Iris pigment epithelial cell (primary cell): ENCODE measurements at regions not wholly inside any gene's neighbourhood (a gene's known extent, or its start where the extent isn't known, plus 50 kb on each side); places are given as distances from the start of the nearest gene placed in this dataset.

ENCODE experiments used
- DNase-seq: peaks from one replicate; pipeline ENCODE4 v3.0.0-alpha.2; 2011; ENCODE audit warnings: low read depth

DNA sequence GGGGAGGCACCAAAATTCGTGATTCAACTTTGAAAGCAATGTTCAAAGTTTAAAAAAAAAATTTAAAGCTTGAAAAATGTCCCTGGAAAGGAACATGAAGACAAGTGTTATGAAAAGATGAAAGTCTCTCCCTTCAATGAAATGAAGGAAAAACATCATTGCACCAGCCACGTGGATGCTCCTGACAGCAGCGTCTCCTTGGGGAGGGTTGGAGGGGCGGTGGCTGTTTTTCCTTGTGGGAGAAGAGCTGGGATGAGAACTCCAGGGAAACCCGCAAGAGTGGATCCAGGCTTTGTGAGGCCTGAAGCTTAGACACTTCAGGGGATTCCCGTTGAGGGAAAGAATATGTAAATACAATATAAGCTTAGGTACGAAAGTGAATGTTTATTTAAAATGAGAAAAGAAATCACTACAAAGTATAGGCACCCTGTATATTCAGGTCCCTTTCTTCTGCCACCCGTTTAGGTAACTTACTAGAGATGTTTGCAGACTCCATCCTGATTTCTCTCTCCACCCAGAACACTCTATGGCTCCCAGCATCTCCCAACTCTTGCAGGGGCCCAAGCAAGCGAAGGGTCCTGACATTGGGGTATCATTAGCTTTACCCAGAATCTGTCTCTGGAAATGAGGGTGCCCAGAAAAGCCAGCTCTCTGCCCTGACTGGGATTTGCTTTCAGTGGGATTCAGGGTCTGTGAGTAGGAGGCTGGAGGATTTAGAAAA, 63.1 kb upstream of the BAIAP2L1 start:
- DNase-seq = no peak

- no peak for DNase-seq
Measured at GRCh38 chr7:98462911-98463633, 62.2 kb upstream of the BAIAP2L1 start.

DNA sequence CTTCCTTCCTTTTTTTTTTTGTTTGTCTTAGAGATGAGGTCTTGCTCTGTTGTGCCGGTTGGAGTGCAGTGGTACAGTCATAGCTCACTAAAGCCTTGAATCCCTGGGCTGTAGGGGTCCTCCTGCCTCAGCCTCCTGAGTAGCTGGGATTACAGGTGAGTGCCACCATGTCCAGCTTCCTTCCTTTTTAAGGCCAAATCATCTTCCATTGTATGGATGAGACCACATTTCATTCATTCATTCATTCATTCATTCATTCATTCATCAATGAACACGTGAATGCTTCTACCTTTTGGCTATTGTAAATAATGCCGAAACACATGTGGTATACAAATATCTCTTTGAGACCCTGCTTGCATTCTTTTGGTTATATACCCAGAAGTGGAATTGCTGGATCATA, 60.0 kb upstream of the BAIAP2L1 start:
- DNase-seq = no peak

- DNase-seq = no peak
Measured at GRCh38 chr7:98459529-98459928, 58.6 kb upstream of the BAIAP2L1 start.

DNA sequence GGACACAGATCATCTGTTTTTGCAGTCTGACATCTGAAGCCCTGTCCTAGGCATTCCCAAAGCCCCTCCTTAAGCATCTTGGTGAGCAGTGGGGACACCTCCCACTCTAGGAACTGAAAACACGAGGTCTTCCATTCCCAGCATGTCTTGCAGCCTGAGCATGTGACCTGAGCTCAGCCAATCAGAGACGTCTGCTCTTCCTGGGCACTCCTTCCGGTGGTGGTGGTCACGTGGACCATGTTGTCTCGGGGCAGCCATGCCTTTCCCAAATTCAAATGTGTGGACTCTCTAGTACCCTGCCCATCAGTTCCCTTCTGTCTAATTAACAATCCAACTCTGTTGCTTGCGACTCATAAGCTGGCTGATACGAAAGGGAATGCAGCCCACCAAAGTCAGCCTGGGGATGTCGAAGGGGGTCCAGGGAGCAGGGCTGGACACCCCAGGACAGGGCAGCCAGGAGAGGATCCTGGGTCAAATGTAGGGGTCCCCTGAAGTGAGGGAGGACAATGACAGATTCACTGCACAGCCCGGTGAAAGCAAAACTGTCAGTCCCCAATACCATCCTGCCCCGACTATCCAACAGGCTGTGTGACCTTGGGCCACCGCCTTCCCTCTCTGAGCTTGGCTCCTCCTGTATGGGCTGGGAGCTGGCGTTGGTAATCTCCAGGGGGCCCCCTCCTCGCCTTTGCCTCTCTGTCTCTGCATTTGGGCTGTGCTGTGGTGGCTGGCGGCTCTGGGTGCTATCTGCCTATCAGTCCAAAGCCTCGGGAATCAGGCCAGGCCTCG, 57.4 kb upstream of the BAIAP2L1 start:
- DNase-seq = no peak

DNA sequence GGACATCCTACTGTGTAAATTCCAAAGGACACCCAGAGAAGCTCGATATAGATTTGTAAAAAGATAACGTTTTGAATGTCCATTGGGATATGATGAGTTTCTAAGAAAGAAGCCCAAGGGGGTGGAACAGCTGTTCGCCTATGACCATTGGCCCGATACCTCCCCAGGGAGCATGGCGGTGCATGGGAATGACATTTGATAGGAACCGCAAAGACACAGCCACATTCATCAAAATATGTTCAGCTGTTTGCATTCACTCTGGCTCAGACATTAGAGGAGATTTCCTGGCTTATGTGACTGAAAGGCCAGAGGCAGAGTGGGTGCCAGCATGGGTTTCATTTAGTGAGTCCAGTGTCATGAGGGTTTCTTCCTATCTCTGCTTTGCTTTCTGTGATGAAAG, 56.0 kb upstream of the BAIAP2L1 start:
- no peak for DNase-seq

DNA sequence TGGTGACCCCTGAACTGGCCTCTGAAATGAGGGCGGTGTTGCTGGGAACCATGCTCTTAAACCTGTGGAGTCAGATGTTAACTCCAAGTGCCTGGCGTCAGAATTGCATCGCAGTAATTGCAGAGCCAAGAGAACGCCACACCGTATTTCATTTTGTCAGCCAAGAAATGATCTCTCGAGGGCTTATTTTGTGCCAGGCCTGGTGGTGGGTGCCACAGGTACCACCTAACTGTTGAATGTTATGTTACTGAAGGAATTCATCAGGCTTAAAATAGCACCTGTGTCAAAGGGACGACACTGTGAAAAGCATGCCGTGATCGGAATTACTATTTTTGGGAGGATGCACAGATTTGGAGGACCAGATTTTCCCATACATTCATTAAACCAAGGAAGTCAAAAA, 51.9 kb upstream of the BAIAP2L1 start:
- no peak for DNase-seq
